H1 (cell line): ENCODE measurements at regions not wholly inside any gene's neighbourhood (a gene's known extent, or its start where the extent isn't known, plus 50 kb on each side); places are given as distances from the start of the nearest gene placed in this dataset.

Experiments
- SIX5 ChIP-seq: IDR thresholded peaks from 2 replicates; pipeline ENCODE4 v1.6.1; 2011; ENCODE audit warnings: mild to moderate bottlenecking, low read depth, low read length
- TAF7 ChIP-seq: optimal IDR thresholded peaks from 2 replicates; pipeline ENCODE3; 2011; ENCODE audit warnings: low read depth, mild to moderate bottlenecking, inconsistent platforms, low read length, moderate library complexity, borderline replicate concordance
- TEAD4 ChIP-seq: IDR thresholded peaks from 2 replicates; pipeline ENCODE4 v1.6.1; 2012; ENCODE audit warnings: low read depth, low read length, inconsistent platforms, mixed read lengths
- TF ChIP-seq, protein P1 (sequence below): IDR thresholded peaks from 2 replicates; pipeline ENCODE4 v1.6.1; 2011; ENCODE audit warnings: low read length, improper control_type of control experiment
- TF ChIP-seq, protein P2 (sequence below): IDR thresholded peaks from 2 replicates; pipeline ENCODE4 v1.6.1; 2011; ENCODE audit warnings: low read depth, mild to moderate bottlenecking, low read length; ENCODE audit not compliant: insufficient read depth

DNA sequence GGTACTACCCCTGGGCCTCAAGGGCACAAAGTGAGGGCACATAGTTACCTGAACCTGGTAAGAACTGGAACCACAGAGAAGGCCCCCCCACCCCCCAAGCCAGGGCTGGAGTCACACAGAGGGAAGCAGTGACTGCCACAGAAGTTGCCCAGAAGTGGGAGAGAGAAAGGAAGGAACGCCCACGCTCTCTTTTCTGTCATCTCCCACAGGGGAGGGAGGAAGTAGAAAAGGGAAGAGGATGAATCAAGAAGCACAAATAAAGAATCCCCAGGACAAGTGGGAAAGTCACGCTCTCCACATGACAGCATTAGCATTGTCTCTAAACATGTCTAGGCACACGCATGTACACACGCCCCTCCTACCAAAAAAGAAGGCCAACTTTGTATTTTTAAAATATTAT lies 114.7 kb upstream of the FRMD4B start (continued):
- TF ChIP-seq TAF7 (no peak), SIX5 (no peak), TEAD4 (no peak)
- TF ChIP-seq, protein P1, sequence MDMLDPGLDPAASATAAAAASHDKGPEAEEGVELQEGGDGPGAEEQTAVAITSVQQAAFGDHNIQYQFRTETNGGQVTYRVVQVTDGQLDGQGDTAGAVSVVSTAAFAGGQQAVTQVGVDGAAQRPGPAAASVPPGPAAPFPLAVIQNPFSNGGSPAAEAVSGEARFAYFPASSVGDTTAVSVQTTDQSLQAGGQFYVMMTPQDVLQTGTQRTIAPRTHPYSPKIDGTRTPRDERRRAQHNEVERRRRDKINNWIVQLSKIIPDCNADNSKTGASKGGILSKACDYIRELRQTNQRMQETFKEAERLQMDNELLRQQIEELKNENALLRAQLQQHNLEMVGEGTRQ = no peak
- TF ChIP-seq, protein P2, sequence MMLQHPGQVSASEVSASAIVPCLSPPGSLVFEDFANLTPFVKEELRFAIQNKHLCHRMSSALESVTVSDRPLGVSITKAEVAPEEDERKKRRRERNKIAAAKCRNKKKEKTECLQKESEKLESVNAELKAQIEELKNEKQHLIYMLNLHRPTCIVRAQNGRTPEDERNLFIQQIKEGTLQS = no peak
